Eye (tissue), 1 donor: ENCODE measurements at regions not wholly inside any gene's neighbourhood (a gene's known extent, or its start where the extent isn't known, plus 50 kb on each side); places are given as distances from the start of the nearest gene placed in this dataset.

ENCODE experiments used
- DNase-seq: peaks from one replicate; pipeline ENCODE4 v3.0.0-alpha.2; 2015

DNA sequence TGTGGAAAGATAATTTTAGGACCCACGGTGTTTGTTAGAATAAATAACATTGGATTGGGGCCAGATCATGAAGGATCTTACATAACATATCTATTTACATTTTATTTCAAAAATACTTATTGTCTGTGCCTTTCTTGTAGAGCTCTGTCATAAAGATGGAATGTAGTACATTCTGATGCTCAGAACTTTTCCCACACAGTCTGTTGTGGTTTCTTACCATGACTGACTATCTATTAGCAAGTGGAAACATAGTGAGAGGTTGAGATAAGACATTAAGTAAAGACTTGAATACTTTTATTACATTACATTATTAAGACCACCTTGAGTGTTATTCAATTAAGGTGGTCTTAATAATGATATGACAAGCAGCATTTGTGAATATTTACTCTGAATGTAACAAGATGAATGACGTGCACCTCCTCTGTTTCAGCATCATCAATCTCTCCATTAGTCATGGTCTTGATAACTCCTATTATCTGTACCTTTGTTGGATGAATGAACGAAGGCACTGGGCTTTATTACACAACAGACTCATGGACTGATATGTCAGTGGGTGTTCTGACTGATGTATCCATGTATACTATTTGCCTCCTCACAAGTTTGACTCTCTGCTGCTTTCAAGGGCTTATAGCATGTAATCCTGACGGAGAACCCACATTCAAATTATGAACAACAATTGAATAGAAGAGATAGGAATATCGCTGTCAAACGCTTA lies 883.0 kb upstream of the FLRT2 start:
- DNase-seq = no peak

DNA sequence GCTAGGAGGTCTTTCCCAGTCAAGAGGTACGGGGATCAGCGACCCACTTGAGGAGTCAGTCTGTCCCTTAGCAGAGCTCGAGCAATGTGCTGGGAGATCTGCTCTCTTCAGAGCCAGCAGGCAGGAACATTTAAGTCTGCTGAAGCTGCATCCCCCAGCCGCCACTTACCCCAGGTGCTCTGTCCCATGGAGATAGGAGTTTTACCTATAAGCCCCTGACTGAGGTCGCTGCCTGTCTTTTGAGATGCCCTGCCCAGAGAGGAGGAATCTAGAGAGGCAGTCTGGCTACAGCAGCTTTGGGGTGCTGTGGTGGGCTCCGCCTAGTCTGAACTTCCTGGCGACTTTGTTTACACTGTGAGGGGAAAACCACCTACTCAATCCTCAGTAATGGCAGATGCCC lies 874.9 kb upstream of the FLRT2 start:
- DNase-seq = no peak

DNA sequence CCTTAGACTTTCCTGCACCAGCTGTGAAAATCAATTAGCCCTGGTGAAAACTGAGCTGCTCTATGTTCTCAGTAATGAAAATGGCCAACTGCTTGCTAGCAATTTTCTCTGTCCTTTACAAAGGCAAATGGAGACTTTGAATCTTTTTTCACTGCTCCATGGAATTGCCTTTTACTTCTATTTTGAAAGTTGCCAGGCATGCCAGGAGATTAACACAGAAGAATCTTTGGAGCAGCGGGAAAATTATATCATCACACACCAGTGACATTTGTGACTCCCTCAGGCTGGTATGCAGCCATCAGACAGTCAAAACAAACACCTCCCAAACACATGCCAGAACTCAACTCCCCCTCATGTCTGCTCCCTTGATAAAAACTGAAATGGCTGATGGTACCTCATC lies 872.0 kb upstream of the FLRT2 start:
- peak; percentile 12 for DNase-seq

DNA sequence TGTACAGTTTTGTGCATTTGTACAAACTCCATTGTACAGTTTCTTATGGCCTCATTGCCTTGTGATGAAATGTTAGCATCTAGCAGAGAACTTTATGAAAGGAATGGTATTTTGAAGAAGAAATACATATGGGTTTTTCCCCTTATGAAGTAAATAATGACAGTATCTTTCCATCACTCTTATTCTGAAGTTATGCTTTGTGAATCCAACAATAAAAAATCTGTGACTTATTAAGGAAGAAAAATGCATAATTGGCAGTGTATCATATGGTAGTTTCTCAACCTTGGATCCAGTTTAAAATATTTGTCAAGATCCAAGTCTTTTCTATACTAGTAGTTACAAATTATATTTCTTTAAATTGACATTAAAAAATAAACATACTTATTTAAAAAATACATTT lies 859.1 kb upstream of the FLRT2 start:
- DNase-seq = peak; percentile 2

DNA sequence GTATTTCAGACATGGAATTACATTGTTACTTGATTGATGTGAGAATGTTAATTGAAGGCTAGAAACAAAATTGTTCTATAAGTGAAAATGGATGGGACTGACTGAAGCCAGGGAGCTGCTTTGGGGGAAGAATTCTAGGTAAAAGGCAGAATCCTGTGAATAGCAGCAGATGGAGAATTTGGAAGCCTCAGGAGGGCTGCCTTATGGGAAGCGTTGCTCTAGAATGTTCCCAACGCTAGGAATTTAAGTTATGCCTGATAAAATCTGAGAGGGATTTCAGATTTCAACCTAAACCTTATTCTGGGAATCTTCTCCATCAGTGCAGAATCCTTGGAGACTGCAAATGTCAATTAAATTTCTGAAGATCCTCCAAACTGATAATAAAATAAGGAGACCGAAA lies 858.2 kb upstream of the FLRT2 start:
- no peak for DNase-seq

DNA sequence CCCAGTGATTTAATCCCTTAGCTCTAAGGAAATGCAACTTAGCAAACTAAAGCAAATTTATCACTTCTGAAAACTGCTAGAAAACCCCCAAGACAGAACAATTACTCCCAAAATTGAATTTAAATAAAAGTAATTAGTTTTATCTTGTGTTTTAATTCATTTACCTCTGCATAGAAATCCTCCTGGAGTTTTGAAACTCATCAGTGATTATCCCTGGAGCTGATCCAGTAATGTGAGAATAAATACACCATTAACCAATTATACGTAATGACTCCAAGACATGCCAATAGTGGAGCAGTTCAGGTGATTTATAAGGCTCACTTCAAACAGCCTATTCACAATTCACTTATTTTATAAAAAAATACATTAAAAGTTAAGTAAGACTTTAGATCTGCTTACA lies 855.3 kb upstream of the FLRT2 start:
- DNase-seq = no peak

DNA sequence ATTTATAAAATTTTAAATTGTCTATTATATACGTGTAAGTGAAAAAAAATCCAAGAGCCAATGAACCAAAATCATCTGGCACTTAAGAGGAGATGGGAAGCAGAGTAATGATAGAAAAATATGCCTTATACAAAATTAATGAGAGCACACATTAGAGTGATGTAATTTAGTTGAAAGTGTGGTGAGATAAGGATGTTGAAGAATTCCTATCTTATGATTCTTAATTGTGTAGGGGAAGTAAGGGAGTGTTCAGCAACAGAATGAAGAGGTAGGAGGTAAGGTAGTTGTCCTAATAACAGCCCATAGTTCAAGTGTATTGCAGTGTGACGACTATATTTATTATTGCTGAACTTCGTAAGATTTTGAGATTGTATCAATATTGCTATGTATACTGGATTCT lies 843.4 kb upstream of the FLRT2 start:
- no peak for DNase-seq

DNA sequence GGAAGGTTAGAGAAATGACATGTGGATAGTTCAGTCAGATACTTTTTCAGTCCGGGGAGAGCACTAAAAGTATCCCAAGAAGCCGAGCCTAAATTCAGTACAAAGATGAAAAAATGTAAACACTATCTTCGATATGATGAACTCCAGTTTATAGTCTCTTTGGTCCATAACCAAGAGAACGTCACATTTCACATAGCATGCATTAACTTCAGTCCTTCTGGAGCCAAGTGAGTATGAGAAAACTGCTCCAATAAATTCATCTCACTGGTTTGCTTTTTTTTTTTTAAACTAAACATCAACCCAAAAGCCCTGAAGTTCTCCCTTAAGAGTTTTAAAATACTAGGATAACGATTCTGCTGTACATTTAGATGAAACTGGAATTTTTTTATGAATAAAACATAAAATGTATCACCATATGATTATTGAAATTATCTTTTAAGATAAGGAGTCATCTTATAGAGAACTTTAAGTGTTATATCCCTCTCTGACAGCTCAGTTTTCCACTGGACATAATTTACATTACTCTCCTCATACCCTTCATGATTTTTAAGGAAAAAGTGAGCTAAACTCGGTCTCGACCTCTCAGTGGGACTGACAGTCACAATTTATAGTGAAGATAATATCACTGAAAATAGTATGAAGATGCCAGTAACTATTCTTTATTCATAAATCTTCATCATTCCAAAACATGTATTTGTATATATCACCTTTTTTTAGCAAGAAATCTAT lies 841.5 kb upstream of the FLRT2 start:
- DNase-seq = peak; percentile 3

DNA sequence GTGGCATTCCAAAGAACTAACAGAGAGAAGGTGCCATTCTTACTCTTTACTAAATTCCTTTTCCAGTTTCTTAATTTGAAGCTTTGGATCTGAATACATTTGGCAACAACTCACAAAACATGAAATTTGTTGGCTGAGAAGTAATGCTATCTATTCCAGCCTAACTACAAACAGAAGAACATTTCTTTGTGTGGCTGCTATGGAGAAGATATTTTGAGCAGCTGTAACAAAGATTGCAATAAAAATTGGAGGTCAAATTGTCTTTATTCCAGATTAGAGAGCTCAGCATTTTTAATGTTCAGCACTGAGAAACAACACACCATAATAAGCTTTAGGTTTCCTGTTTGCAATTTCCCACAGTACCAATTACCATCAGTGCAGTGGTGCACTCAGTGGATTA lies 835.8 kb upstream of the FLRT2 start:
- DNase-seq = no peak

DNA sequence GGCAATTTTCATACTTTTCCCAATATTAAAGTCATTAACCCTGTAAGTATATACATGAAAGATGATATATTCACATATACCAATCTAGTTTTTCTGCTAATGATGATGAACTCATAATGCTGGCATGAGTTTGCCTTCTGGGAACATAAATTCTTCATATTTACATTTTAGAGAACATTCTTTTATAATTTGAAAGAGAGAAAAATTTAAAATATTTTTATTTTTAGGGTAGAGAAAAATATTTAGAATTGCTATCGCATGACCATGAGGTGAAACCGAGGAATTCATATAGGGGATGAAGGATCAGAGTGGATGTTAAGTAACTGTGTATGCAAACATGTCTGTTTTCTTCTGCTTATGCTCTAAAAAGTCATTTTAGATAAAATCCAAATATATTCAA lies 825.3 kb upstream of the FLRT2 start:
- no peak for DNase-seq

DNA sequence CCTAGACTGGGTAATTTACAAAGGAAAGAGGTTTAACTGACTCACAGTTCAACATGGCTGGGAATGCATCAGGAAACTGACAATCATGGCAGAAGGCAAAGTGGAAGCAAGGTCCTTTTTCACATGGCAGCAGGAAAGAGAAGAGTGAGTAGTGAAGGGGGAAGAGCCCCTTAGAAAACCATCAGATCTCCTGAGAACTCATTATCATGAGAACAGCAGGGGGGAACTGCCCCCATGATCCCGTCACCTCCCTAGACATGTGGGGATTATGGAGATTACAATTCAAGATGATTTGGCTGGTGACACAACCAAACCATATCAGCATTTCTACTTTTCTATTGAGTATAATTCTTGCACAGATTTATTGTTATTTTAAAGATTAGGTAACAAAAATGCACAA lies 822.1 kb upstream of the FLRT2 start:
- no peak for DNase-seq

DNA sequence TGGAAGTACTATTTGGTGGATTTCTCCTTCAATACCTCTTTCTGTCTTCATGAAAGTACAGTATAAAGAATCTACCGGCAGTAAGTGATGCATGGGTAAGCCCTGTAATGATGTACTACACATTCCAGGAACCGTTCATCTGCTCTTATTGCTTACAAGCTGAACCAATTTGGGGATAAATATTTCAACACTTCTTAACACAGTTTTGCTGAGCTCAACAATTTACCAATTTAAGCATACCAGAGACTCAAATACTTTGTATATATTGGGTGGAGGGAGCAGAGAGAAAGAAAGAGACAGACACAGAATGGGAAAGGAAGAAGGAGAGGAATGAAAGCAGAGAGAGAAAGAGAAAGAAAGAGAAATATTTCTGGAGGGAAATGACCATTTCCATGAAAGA lies 821.1 kb upstream of the FLRT2 start:
- DNase-seq = no peak

DNA sequence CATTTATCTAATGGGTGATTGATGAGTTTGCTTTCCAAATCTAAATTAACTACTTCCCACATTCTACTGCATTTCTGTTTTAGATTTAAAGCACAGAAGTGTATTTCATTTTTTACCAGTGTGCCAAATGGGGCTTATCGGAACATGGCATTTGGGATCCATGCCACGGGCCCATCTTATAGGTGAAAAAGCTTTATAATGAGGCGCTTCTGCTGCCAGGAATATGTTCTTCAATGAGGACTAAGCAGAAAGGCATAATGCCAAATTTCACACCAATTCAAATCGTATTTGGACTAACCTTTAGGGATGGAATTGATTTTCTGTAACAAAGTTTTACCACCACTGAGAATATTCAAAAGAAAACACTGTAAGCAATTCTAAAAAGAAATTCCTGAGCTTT lies 803.5 kb upstream of the FLRT2 start:
- DNase-seq = no peak

DNA sequence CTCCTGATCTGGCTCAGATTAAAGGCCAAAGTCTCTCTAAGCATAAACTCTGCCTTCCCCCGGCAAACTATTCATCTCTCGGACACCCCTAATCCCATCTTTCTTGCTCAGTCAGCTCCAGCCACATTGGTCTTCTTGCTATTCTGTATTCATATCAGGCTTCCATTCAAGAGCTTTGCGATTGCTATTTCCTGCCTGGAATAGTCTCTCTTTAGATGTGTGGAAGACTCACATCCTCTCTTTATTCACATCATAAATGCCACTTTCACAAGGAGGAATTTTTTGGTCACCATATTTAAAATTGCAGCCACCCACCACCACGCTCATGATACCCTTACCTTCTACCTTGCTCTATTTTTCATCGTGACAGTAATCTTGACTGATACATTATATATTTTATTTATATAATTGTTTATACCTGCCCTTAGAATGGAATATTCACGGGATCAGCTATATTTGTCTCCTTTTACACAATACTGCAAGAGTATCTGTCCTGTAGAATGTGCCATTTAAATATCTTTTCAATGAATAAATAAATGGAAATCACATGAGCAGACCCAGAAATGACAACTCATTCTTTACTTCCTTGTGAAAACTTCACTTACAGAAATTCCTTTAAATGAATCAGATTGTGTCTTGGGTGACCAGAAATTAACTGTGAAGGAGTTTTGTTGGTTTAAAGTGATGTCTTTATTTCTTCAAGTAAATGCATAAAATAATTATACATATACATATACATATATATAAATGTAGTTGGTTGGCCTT lies 780.6 kb upstream of the FLRT2 start:
- DNase-seq = no peak

DNA sequence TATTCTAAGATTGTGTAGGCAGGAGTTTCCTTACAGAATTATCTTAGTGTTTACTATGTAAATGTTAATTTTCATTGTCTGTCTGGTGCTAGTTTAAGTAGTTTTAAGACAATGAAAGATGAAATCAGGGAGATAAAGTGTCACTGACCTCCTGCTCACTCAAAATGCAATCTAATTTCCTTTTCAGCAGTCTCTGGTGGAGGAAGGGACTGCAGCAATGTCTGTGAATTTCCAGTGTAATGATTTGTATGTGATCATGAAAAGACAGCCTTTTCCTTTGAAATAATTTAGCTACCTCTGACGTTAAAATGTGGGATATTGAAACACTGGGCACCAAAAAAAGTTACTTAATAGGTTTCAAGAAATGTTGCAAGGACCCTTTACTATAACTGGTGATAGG lies 779.7 kb upstream of the FLRT2 start:
- peak; percentile 41 for DNase-seq

DNA sequence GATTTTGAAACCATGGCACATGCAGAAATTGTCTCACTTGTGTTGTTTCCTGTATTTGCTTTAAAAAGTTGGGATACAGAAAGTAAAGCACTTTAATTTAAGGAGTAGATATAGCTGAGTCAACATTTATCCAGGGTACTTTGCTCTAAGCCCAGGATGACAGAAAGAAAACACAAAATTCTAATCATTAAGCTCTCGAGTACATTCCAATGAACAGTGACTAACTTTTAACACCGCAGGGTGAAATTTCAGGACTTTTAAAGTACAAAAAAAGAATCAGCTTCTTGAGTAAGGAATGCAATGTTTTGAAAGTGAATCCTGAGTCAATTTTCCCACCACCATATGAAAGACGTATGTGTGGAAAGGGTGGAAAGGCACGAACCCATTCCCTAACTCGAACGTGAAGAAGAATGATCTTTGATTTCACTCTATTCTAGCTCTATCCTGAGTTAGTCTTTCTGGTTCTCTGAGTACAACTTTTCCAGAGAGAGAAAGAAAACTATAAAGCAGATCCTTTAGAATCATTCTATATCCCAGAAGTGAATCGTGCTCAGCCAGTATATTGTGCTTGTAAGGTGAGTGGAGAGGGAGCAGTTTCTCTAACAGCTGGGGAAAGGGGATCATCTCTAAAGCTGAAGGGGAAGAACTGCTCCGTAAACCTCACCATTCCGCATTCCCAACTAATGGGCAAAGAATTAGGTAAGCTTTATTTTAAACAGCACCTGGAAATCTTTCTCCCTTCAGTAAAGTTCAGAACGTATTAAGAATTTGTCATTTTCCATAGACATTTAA lies 779.0 kb upstream of the FLRT2 start:
- peak; percentile 28 for DNase-seq

DNA sequence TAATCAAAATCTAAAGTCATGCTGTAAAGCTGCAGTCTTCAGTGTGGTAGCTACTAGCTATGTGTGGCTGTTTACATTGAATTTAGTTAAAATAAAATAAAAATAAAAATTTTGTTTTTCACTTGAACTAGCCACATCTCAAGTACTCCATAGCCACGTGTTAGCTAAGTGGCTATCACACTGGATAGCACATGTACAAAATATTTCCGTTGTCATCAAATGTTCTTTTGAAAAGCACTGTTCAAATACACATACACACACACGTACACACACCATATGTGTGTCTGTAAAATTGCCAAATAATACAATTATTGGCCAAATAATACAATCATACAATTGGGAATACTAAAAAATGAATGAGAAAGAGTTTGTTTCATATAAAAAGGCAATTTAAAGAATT lies 778.2 kb upstream of the FLRT2 start:
- no peak for DNase-seq

DNA sequence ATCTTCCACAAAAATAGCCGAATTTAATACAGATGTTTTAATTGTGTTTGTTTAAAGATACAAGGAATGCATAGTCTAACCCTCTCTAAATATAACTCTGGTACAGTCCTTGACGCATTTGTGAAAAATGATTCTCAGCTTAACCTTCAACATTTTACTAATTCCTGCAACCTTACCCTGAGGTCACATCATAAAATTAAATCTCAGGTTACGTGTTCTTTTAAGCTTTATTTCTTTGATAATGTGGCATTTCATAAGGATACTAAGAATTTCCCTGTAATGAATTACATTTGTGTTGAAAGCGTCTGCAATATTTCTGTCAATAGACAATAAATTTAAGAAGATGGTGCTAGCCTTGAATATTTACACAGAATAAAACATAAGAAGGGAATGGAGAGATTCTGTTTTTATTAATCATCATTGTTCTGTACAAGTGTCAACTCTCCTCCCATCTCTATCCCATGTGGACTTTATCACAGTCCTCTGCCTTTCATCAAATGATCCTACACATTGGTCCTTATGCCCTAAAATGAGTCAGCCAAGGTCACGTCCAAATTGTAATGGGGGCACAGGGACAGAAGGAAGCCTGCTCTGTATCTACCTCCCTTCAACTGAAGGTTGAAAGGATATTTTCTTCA lies 769.3 kb upstream of the FLRT2 start:
- no peak for DNase-seq

DNA sequence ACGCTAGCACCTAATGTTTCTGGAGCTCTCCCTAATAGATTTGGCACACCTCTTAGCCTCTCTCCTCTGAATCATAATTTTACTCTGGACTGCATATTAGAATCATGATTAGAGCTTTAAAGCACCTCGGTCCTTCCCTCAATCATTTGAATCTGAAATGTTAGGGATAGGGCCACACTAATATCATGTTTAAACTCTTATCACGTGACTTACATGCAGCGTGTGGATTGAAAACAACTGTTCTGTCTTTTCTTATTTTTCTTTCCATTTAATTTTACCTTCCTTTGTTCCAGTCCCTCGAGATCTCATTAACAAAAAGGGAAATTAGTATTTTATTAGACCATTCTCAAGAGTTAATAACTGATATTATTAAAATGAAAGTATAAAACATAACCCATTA lies 762.5 kb upstream of the FLRT2 start:
- DNase-seq = no peak

DNA sequence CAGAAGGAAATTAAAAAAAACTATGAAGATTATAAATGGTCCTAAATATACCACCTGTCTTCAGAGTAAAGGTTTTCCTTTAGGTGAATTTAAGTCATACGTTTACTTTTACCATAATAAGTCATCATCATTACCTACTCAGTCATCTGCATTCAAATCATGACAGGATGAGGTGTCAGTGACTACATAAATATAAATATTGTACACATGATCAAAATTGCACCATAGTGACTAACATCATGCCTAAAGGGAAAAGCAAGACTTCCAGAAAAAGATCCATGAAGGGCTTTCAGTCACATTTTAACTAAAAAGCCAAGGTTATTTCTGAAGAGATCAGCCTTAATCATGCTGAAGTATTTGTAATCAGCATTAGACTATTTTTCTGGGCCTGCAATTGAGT lies 759.9 kb upstream of the FLRT2 start:
- no peak for DNase-seq

DNA sequence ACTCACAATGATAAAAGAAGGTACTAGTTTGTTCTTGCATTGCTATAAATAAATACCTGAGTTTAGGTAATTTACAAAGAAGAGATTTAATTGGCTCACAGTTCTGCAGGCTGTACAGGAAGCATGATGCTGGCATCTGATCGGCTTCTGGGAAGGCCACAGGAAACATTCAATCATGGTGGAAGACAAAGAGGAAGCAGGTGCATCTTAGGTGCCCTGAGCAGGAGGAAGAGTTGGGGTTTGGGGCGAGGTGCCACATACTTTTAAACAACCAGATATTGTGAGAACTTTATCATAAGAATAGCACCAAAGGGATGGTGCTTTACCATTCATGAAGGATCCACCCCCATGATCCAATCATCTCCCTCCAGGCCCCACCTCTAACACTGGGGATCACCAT lies 752.6 kb upstream of the FLRT2 start:
- DNase-seq = no peak

DNA sequence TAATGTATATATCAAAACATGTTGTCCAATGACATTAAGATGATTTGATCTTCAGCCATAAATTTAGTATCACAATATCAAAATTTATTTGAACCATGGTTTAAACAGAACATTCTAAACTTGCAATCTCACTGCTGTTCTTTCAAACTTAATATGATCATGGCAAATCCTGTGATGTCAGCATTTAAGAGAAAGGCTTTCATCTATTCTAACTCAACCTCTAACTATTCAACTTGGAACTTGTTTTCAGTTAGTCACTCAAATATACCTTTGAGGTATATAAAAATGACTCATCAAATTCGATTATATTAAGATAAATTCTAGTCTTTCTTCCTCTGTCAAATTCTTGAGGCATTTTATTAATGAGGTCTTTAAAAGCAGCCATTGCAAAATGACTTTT lies 747.0 kb upstream of the FLRT2 start:
- DNase-seq = no peak

DNA sequence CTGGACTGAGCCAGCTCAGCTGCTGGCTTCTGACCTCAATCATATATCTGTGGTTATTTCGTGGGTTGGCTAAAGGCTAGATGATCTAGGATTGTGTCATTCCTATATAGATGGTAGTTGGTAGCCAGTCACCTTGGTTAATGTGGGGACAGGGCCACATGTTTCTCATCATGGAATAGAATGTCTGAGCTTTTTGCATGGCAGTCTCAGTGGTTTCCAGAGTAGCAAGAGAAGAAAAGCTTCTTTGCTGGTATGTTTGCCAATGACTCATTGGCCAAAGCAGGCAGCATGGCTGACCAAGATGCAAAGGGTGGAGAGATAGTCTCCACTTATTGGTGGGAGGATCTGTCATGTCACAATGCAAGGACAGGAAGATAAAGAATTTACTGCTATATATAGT lies 746.4 kb upstream of the FLRT2 start:
- DNase-seq = no peak
